Upper lobe of left lung (tissue), 6 donors: ENCODE measurements at regions not wholly inside any gene's neighbourhood (a gene's known extent, or its start where the extent isn't known, plus 50 kb on each side); places are given as distances from the start of the nearest gene placed in this dataset.

Experiments
- ATAC-seq, 2 donors: fragments of 200-7000 bp; cut with Tn5 transposase; one replicate each; pipeline ENCODE4 v1.9.1; 2022; ENCODE audit warnings: mild to moderate bottlenecking in 2 of 2, moderate library complexity in 2 of 2; ENCODE audit not compliant: low FRiP score in 2 of 2
- DNase-seq, 2 donors: peaks; one replicate each; pipeline ENCODE4 v3.0.0-alpha.2; 2019 to 2020
- H3K27ac ChIP-seq, 4 donors: fragments of 200-600 bp; sonication (generic); one replicate each; pipeline ENCODE4 v1.5.1; 2016 to 2019
- H3K27me3 ChIP-seq, 4 donors: fragments of 200-600 bp; sonication (generic); one replicate each; pipeline ENCODE4 v1.5.1; 2017 to 2019
- H3K36me3 ChIP-seq, 4 donors: fragments of 200-600 bp; sonication (generic); one replicate each; pipeline ENCODE4 v1.5.1; 2016 to 2019
- H3K4me1 ChIP-seq, 4 donors: fragments of 200-600 bp; sonication (generic); one replicate each; pipeline ENCODE4 v1.5.1; 2018 to 2019
- H3K4me3 ChIP-seq, 4 donors: fragments of 200-600 bp; sonication (generic); one replicate each; pipeline ENCODE4 v1.5.1; 2017 to 2019; ENCODE audit warnings: mild to moderate bottlenecking in 2 of 4, moderate library complexity in 1 of 4
- H3K9me3 ChIP-seq, 4 donors: fragments of 200-600 bp; sonication (generic); one replicate each; pipeline ENCODE4 v1.5.1; 2018 to 2019
- CTCF ChIP-seq, 6 experiments: fragments of 450-650 bp in 4 of 6; fragments of 200-600 bp in 2 of 6; sonication (generic) in 2 of 6; IDR thresholded peaks; one replicate each; pipeline ENCODE4 v1.5.1; 2016 to 2019; ENCODE audit warnings: antibody characterized with exemption in 6 of 6
- EP300 ChIP-seq, 4 donors: sonication (generic); formaldehyde crosslinking; IDR thresholded peaks; one replicate each; pipeline ENCODE4 v1.5.1; 2017; ENCODE audit warnings: antibody characterized with exemption in 4 of 4, control low read depth in 2 of 4
- POLR2A ChIP-seq, 4 donors: fragments of 450-650 bp; IDR thresholded peaks; one replicate each; pipeline ENCODE4 v1.5.1; 2016 to 2017; ENCODE audit warnings: antibody characterized with exemption in 4 of 4, mild to moderate bottlenecking in 2 of 4
- POLR2AphosphoS5 ChIP-seq, 2 donors: sonication (generic); formaldehyde crosslinking; IDR thresholded peaks; one replicate each; pipeline ENCODE4 v1.5.1; 2017; ENCODE audit warnings: antibody characterized with exemption in 2 of 2
- WGBS, 2 donors: methylation state at CpG; one replicate each; pipeline ENCODE4 v1.1.5; 2017 to 2018; 5-methylcytosine and 5-hydroxymethylcytosine counted together
- donor health status: DM: no; HTN: no; CAD: no; lungs with moderate emphysema.
- donor health status: DM: no; HTN: yes; CAD: no; lungs with severe emphysema.

DNA sequence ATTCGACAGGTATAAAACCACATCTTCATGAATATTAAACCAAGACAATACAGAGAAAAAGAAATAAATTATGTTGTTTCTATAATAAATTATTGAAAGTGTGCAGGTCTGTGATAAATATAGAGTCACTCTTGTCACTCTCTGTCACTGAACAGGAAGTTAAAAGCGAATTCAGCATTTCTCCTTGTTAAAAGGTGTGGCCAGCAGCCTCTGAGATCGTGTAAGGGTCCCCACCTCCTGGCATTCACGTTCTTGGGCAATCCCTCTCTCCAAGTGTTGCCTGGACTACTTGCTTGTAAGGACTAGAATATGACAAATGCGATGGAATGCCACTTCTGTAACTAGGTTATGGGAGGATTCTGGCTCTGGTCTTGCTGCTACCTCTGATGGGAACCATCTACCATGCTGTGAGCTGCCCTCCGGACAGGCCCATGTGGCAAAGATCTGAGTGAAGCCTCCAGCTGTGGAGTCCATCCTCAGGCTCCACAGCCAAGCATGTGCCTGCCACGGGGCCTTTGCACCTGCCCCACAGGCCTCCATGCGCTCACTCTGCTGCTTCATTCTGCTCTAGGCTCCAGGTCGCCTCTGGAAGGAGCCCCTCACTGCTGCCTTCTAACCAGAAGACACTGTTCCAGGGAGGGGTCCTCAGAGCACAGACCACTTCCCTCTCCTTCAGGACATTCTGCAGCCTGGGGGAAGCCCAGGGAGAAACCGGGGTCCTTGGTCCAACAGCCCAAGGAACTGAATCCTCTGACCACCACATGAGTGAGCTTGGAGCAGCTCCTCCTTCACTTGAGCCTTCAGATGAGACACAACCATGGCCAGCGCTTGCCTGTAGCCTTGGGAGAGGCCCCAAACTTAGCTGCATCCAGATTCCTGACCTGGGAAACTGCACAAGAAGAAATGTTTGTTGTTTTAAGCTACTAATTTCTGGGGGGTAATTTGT is 202.9 kb upstream of the HDAC4 start:
- no peak for TF ChIP-seq CTCF (IDR thresholded peaks at IDR 0.05)
- TF ChIP-seq POLR2AphosphoS5 (IDR thresholded peaks at IDR 0.05) = no peak
- TF ChIP-seq POLR2A (IDR thresholded peaks at IDR 0.05) = no peak
- no peak for TF ChIP-seq EP300 (IDR thresholded peaks at IDR 0.05)
- DNase-seq = peak; percentile 18 to 33
- Histone ChIP-seq H3K27me3 (no peaks in the 10 kb centered on the region), H3K9me3 (no peaks in the 10 kb centered on the region), H3K4me1 (peaks cover 0 to 4% (median 0%) of the 10 kb centered on the region in 4 donors), H3K4me3 (no peak overlapping the region), H3K36me3 (no peaks in the 10 kb centered on the region), H3K27ac (no peak overlapping the region)
- 69 to 78% methylated on average over 5 to 11 of the region's 11 CpGs for WGBS, 2 donors
- ATAC-seq = no peak

DNA sequence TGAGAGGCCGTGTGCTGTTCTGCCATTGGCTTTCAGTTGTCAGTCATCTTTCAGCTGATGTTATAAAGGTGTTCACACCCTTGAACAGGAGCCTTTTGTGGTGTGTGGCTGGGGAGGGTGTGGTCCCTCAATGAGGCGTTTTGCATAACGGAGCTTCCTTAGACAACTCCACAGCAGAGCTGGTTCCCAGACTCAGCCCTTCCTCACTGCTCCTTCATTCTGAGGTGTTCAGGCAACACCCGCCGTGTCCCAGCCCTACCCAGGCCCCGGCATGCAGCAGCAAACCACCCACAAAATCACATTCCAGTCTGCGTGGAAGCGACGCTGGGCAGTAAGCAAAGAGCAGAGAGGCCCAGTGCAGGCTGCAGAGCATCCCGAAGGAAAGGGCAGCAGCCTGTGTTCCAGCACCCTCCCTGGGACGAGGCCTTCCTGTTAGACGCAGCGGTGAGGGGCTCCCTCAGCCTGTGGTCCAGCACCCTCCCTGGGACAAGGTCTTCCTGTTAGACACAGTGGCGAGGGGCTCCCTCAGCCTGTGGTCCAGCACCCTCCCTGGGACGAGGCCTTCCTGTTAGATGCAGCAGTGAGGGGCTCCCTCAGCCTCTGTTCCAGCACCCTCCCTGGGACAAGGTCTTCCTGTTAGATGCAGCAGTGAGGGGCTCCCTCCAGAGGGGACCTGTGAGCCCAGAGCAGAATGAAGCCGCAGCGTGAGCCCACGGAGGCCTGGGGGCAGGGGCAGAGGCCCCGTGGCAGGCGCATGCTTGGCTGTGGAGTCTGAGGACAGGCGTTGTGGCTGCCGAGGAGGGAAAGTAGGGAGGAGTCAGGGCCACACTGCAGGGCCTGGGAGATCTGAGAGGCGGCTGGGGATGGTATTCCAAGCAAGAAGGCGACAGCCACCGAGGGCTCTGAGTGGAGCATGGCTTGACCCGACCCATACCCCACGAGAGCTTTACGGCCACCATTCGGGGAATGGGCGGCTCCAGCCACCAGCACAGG is 201.8 kb upstream of the HDAC4 start:
- DNase-seq = peak; percentile 16 to 42
- Histone ChIP-seq H3K36me3 (no peaks in the 10 kb centered on the region), H3K27ac (no peak overlapping the region), H3K9me3 (no peaks in the 10 kb centered on the region), H3K27me3 (no peaks in the 10 kb centered on the region), H3K4me1 (peaks cover 0 to 2% (median 0%) of the 10 kb centered on the region in 4 donors), H3K4me3 (no peak overlapping the region)
- 83 to 87% methylated on average over 23 to 30 of the region's 30 CpGs for WGBS, 2 donors
- ATAC-seq = peak in 1 of 2 donors; percentile 21
- TF ChIP-seq POLR2A (IDR thresholded peaks at IDR 0.05) (no peak), EP300 (IDR thresholded peaks at IDR 0.05) (no peak), CTCF (IDR thresholded peaks at IDR 0.05) (no peak), POLR2AphosphoS5 (IDR thresholded peaks at IDR 0.05) (no peak)

DNA sequence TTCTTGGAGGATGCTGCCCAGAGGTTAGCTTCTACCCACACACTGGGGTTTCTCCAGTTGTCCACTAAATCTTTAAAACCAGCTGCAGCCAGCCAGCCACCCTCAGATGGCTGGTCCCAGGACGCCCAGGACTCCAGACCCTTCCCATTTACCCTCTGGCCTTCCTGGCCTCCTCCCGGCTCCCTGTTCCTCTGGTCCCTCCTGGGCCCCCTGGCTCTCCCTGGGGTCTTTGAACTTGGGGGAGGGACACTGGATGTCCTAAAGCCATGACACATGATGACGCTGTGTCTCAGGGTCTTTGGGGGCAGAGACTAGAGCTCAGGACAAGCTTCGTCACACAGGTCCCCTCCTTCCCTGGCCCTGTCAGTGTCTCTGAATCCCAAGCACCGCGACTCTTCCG is 201.1 kb upstream of the HDAC4 start:
- ATAC-seq (no peak), DNase-seq (peak; percentile 17 to 20)
- no peaks in the 10 kb centered on the region for H3K9me3 ChIP-seq
- no peak overlapping the region for H3K27ac ChIP-seq
- no peaks in the 10 kb centered on the region for H3K4me1 ChIP-seq
- TF ChIP-seq POLR2A (IDR thresholded peaks at IDR 0.05) = no peak
- no peaks in the 10 kb centered on the region for H3K27me3 ChIP-seq
- 85 to 93% methylated on average over 7 of the region's 7 CpGs for WGBS, 2 donors
- H3K36me3 ChIP-seq = no peaks in the 10 kb centered on the region
- no peak overlapping the region for H3K4me3 ChIP-seq

DNA sequence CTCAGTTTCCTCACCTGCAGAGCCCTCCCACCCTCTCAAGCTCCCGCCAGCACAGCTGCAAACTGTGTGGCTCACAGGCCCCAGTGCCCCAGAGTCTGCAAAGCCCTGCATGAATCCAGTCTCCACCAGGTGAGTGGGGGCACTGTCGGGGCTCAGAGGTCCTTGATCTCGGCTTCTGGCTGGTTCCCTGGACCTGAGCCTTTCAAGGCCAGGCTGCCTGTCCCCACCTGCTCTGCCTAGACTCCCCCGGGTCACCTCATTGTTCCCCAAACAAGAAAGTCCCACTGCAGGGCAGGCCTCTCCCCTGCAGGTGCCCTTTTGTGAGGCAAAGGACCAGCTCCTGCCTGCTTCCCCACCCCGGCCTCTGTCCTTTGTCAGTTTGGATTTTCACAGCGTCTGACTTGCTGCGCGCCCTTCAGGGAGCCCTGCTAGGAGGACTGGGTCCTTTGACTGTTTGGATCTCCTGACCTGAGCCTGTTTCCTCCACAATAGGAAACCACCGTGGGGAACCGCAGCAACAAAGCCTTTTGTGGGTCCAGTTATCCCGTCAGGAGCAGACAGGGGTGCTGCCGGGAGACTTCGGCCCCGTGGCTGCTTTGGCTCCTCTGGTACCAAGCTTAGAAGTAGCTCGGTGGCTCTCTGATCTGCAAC is 200.5 kb upstream of the HDAC4 start:
- no peaks in the 10 kb centered on the region for H3K9me3 ChIP-seq
- ATAC-seq = no peak
- TF ChIP-seq CTCF (IDR thresholded peaks at IDR 0.05) = no peak
- TF ChIP-seq EP300 (IDR thresholded peaks at IDR 0.05) = no peak
- no peak for TF ChIP-seq POLR2AphosphoS5 (IDR thresholded peaks at IDR 0.05)
- no peak for TF ChIP-seq POLR2A (IDR thresholded peaks at IDR 0.05)
- no peak overlapping the region for H3K4me3 ChIP-seq
- no peaks in the 10 kb centered on the region for H3K27me3 ChIP-seq
- no peaks in the 10 kb centered on the region for H3K36me3 ChIP-seq
- peak; percentile 14 to 38 for DNase-seq
- WGBS, 2 donors = 77 to 83% methylated on average over 13 to 15 of the region's 15 CpGs
- H3K4me1 ChIP-seq = no peaks in the 10 kb centered on the region
- no peak overlapping the region for H3K27ac ChIP-seq
